ENCODE measurements at regions not wholly inside any gene's neighbourhood (a gene's known extent, or its start where the extent isn't known, plus 50 kb on each side); places are given as distances from the start of the nearest gene placed in this dataset.

DNA sequence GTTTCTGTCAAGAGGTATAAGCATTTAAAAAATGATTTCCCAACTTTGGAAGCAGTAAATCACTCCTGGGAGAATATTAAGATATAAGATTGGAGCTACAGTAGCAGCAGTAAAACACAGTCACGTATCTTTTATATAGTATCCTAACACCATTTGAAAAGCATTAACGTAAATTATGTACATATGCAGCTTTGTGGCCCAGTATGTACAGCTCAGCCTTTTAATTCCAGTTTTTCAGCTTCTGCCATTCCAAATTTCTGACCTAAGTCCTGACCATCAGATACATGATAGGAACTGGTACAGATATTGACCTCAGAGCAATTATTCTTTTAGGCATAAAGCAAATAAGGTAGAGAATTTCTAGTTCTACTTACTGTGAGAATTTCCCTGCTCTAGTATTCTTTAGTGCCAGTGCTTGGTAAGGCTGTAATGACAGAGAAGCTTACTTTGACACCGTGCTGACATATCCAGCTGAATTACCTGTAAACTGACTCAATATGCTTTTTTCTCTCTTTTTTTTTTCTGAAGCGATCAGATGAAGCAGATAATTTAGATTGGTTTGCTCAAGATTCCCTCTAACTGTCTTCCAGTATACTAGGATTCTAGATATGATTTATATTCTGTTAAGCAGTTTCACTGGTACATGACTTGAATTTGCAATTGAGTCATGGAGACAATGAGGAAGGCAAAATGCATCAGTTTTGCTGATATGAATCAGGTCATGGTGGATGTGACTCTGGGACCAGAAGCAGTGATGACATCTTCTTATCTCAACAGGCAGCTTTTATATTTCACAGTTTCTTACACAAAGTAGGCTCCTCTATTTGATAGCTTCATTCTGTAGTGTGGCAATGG is 703.6 kb downstream of the SLITRK6 start:
- TF ChIP-seq GATA2 (IDR thresholded peaks at IDR 0.05; ENCODE audit: low read depth, low read length) (peak; percentile 30; the same call in 1 of the 2 replicates), GATA3 (IDR thresholded peaks at IDR 0.05; ENCODE audit: low read depth, low read length) (peak; percentile 71)

DNA sequence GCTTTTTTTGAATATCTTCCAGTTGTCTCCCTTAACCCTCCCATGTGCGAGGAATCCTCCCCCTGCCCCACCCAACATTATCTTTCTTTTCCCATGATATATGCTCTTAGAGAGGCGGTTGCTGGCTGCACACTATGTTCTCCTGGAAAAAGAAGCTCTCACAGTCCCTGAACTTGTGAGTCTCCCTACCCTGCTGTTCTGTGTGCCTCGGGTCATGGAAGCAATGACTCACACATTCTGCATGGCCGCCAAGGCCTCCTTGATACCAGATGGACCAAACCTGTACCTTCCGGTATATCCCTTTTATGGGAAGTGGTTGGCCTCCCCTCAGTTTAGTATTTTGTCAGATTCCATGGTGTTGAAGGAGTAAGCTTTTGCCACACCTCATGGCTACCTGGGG is 705.4 kb downstream of the SLITRK6 start:
- TF ChIP-seq GATA3 (IDR thresholded peaks at IDR 0.05; ENCODE audit: low read depth, low read length) (no peak), GATA2 (IDR thresholded peaks at IDR 0.05; ENCODE audit: low read depth, low read length) (no peak)

DNA sequence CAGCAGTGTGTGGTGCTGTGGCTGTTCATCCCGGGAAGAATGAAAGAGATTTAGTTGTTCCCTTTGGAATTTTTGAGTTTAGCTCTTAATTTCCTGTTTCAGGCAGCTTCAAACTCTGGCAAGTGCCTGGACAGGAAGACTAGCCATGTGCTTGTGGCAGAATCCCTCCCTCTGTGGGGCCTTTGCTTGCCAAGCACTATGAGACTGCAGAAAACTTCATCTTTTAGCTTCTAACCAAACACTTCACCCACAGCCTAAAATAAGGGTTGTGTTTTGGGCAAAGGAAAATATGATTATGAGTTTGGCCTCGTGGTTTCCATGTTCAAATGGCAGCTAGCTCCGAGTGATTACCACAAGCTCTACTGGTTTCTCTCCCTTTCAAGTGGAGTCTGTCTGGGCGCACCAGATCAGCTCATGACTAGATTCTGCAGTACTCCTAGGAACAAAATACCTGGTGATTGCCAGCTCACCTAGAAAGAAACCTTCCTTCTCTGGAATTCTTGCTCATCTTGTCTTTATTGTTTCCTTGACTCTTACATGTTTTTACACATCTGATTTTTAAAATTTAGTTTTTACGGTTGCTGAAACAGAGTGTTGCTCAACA is 707.5 kb downstream of the SLITRK6 start:
- no peak for TF ChIP-seq GATA2 (IDR thresholded peaks at IDR 0.05; ENCODE audit: low read depth, low read length)
- no peak for TF ChIP-seq GATA3 (IDR thresholded peaks at IDR 0.05; ENCODE audit: low read depth, low read length)

DNA sequence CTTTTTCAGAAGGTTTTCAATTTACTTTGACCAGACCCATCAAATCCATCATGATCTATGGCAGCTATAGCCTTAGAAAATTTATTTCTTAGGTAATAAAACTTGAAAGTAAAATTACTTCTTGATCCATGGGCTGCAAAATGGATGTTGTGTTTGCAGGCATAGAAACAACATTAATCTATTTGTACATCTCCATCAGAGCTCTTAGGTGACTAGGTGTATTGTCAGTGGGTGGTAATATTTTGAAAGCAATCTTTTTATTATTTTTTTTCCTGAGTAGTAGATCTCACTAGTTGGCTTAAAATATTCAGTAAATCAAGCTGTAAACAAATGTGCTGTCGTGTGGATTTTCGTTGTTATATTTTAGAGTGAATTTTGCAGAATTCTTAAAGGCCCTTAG is 710.0 kb downstream of the SLITRK6 start:
- no peak for TF ChIP-seq GATA2 (IDR thresholded peaks at IDR 0.05; ENCODE audit: low read depth, low read length)
- TF ChIP-seq GATA3 (IDR thresholded peaks at IDR 0.05; ENCODE audit: low read depth, low read length), result no peak

DNA sequence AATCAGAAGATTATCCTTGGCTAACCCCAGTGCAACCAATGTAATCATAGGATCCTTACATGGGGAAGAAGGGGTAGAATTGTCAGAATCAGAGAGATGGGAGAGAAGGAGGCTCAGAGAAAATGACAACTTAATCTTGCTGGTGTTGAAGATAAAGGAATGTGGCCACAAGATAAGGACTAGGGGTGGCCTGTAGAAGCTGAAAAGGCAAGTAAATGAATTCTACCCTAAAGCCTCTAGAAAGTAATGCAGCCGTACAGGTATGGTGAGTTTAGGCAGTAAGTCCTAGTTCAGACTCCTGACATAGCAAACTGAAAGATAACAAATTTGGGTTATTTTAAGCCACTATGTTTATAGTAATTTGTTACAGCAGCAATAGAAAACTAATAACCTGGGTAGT is 718.5 kb downstream of the SLITRK6 start:
- no peak for TF ChIP-seq GATA3 (IDR thresholded peaks at IDR 0.05; ENCODE audit: low read depth, low read length)
- TF ChIP-seq GATA2 (IDR thresholded peaks at IDR 0.05; ENCODE audit: low read depth, low read length), result no peak

DNA sequence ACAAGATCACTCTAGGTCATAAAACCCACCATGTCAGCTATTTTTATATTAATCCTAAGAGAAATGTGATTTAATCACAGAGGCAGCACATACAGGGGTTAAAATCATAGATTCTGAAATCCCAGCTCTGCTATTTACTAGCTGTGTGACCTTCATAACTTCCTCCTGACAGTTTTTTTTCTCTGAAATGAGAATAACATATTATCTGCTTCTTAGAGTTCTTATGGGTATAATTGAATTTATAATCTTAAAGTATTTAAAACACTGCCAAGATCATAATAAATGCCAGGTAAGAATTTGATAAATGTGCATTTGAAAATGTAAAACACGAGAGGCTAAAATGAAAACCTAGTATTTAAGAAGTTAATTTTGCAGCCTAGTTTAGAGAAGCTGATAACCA is 722.9 kb downstream of the SLITRK6 start:
- TF ChIP-seq GATA2 (IDR thresholded peaks at IDR 0.05; ENCODE audit: low read depth, low read length) (no peak), GATA3 (IDR thresholded peaks at IDR 0.05; ENCODE audit: low read depth, low read length) (no peak)

DNA sequence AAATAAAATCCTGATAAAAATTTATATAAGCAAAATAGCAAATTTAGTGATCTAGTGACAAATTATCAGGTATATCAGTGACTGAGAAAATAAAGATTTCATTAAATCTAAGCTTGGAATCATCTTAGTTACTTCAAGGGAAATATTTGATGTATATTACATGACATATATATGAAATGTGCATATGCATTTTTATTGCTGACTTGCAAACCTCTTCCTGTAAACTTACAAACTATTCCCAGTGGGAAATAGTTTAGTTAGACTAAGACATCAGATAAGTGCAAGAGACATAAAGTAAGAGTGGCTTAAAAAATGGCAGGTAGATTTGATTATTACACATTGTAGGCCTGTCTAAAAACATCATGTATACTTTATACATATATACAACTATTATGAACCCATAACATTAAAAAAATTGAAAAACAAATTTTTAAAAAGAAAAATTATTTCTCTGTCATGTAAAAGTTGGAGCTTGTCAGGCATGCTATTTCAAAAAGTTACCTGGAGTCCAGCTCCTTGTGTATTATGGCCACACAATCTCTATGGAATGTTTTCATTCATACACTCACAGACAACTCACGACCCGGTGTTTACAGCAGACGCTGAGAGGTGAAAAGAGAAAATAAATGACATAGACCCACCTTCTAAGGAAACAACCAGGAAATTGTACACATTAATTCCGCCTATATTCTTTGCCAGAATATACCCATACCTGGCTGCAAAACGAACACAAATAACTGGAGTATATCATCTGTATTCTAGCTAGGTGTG is 724.5 kb downstream of the SLITRK6 start:
- TF ChIP-seq GATA3 (IDR thresholded peaks at IDR 0.05; ENCODE audit: low read depth, low read length), result no peak
- no peak for TF ChIP-seq GATA2 (IDR thresholded peaks at IDR 0.05; ENCODE audit: low read depth, low read length)

DNA sequence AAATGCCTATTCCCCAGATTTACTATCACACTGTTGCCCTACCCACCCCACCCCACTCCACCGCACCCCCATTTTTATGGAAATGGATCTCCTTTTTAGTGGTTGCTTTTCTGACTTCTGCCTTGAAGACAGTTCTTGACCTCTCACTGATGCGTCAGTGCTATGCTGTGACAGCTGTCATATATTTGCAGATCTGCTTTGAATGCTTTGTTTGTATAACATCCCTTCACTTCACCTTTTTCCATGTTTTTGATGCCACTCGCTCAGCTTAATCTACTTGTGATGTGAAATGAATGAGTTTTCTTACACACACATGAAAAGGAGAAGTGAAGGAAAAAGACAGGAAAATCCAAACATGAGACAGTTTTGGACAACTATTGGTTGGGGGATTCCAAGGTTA is 731.0 kb downstream of the SLITRK6 start:
- TF ChIP-seq GATA3 (IDR thresholded peaks at IDR 0.05; ENCODE audit: low read depth, low read length) (no peak), GATA2 (IDR thresholded peaks at IDR 0.05; ENCODE audit: low read depth, low read length) (no peak)

DNA sequence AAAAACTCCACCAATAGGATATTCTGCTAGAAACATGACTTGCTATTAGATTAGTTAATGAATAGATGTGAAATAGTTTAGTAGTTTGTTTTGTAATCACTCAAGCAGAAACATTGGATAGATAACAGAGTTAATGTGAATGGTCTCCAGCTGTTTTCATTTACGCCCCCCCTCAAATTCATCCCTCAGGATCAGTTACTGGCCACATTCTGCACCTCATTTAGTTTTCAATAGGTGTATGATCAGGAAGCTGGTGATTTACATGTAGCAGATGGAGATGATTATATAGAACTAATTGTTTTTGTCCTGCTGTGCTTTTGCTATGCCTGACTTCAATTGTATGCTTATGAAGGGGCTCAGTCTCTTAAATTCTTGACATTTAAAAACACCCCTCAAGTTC is 759.0 kb downstream of the SLITRK6 start:
- no peak for TF ChIP-seq GATA2 (IDR thresholded peaks at IDR 0.05; ENCODE audit: low read depth, low read length)
- no peak for TF ChIP-seq GATA3 (IDR thresholded peaks at IDR 0.05; ENCODE audit: low read depth, low read length)

DNA sequence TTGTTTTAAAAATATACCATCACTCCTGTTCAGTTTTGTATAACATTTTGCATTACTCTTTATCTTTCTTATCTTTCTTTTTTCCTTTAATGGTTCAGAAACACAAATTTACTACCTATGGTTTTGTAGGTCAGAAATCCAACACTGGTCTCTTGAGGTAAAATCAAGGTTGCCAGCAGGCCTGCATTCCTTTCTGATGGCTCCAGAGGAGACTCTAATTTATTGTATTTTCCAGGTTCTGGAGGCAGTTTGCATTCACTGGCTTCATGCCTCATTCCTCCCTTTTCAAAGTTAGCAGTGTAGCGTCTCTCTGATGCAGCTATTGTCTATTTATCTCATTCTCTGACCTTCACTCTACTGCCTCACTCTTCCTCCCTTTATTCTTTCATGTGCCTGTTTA is 767.4 kb downstream of the SLITRK6 start:
- TF ChIP-seq GATA2 (IDR thresholded peaks at IDR 0.05; ENCODE audit: low read depth, low read length) (no peak), GATA3 (IDR thresholded peaks at IDR 0.05; ENCODE audit: low read depth, low read length) (no peak)

DNA sequence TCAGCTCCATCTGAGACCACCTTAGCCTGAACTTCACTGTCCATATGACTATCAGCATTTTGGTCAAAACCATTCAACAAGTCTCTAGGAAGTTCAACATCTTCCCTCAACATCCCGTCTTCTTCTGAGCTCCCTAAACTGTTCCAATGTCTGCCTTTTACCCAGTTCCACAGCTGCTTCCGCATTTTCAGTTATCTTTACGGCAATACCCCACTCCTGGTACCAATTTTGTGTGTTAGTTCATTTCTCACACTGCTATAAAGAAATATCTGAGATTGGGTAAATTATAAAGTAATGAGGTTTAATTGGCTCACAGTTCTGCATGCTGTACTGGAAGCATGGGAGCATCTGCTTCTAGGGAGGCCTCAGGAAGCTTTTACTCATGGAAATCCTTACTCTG is 771.2 kb downstream of the SLITRK6 start:
- TF ChIP-seq GATA2 (IDR thresholded peaks at IDR 0.05; ENCODE audit: low read depth, low read length), result no peak
- TF ChIP-seq GATA3 (IDR thresholded peaks at IDR 0.05; ENCODE audit: low read depth, low read length), result no peak

DNA sequence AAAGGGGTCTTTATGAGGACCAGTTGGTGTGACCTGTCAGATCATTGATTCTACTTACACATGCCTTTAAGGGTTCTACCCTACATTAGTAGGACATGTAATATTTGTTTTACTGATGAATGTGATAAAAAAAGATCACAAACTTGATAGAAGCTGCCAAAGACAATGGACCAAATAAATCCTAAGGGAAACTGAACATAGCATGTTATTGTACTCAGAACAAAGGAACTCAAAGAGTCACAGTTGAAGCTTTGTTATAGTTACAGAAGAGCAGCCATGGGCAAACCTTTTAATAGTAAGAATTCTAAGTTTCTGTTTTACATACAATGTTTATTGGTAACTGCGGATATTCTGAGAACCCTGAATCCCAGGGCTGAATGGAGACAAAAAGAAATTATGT is 780.1 kb downstream of the SLITRK6 start:
- TF ChIP-seq GATA3 (IDR thresholded peaks at IDR 0.05; ENCODE audit: low read depth, low read length) (no peak), GATA2 (IDR thresholded peaks at IDR 0.05; ENCODE audit: low read depth, low read length) (no peak)

DNA sequence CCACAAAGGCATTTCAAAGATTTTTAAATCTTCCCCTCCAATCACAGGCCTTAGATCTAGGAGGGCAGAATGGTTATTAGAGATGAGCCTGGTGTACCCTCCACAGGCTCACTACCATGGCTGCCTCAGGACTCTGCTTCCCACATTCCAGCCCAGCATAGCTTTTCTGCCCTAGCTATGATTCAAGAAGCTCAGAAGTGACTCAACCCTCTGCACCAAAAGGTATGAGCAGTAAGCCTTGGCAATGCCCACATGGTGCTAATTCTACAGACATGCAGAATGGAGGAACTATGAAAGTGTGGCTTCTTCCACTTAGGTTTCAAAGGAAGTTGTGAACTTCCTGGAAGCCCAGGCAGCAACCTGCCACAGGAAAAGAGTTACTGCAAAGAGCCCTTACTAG is 786.2 kb downstream of the SLITRK6 start:
- TF ChIP-seq GATA2 (IDR thresholded peaks at IDR 0.05; ENCODE audit: low read depth, low read length) (no peak), GATA3 (IDR thresholded peaks at IDR 0.05; ENCODE audit: low read depth, low read length) (no peak)

DNA sequence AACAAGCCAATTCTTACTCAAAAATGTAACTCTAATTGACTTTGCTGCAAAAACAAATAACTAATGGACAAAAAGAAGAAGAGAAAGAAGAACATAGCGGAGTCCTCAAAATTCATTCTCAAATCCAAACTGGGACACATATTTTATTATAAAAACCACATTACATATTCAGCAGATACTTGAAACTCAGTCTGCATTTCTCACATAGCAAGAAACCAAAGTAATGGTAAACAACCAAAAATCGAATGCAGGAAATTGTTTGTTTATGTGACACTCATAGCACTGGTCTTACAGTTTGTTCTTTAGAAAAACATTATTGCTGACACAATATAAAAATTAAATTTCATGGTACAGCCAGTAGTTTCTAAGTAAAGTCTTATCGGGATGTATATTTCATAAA is 789.8 kb downstream of the SLITRK6 start:
- no peak for TF ChIP-seq GATA3 (IDR thresholded peaks at IDR 0.05; ENCODE audit: low read depth, low read length)

DNA sequence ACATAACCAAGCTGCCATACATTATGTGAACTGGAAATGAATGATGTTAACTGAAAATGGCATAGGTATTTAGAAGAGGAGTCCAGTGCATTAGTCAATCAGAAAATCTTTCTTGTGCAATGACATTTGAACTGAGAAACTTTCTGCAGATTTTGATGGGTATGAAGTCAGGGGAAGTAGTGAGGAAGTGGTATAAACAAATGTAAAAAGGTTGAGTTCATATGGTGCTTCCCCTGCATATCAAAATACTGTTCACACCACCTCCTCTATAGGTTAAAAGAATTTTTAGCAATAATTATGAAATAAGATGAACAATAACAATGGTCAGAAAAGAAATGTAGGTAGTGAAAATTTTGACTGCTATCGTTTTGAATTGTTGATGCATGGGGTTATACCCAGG is 800.0 kb downstream of the SLITRK6 start:
- no peak for TF ChIP-seq GATA3 (IDR thresholded peaks at IDR 0.05; ENCODE audit: low read depth, low read length)
- TF ChIP-seq GATA2 (IDR thresholded peaks at IDR 0.05; ENCODE audit: low read depth, low read length), result no peak
